Motor neuron (in vitro differentiated cells): ENCODE measurements at regions not wholly inside any gene's neighbourhood (a gene's known extent, or its start where the extent isn't known, plus 50 kb on each side); places are given as distances from the start of the nearest gene placed in this dataset.

Experiments used
- ATAC-seq, 8 experiments: fragments of 200-7000 bp; cut with Tn5 transposase; replicated peaks in 6 of 8; 2 replicates each; pipeline ENCODE4 v1.8.0; 2021; ENCODE audit warnings: mild to moderate bottlenecking in 8 of 8, moderate library complexity in 8 of 8
- H3K27ac ChIP-seq, 2 donors: fragments of 250-450 bp; sonication (Bioruptor Pico); 2 replicates each; pipeline ENCODE4 v1.9.0; 2021; ENCODE audit warnings: antibody characterized with exemption in 2 of 2, mild to moderate bottlenecking in 2 of 2, moderate library complexity in 1 of 2
- H3K4me1 ChIP-seq, 2 donors: fragments of 250-450 bp; sonication (Bioruptor Pico); replicated peaks in 1 of 2; 2 replicates each; pipeline ENCODE4 v1.6.1; 2021; ENCODE audit warnings: antibody characterized with exemption in 2 of 2, mild to moderate bottlenecking in 2 of 2, moderate library complexity in 1 of 2
- H3K4me3 ChIP-seq, 5 donors: fragments of 250-450 bp; sonication (Bioruptor Pico); 2 replicates each; pipeline ENCODE4 v1.9.0; 2021; ENCODE audit warnings: antibody characterized with exemption in 5 of 5, mild to moderate bottlenecking in 5 of 5, moderate library complexity in 4 of 5
- WGBS, 10 experiments: fragments of 450-650 bp; shearing (Covaris generic); methylation state at CpG; one replicate each; pipeline ENCODE4 v1.0.0; 2022; 5-methylcytosine and 5-hydroxymethylcytosine counted together
- in situ Hi-C, 9 experiments: fragments of 400-800 bp; cut with MboI; loops; one replicate each; pipeline ENCODE4 v1.15.0; 2021; ENCODE audit warnings: low sequenced_read_pairs in 9 of 9, low pct_unique_long_range_greater_than_20kb in 2 of 9; ENCODE audit not compliant: unreplicated experiment in 9 of 9

- Histone ChIP-seq H3K4me3 (no peak overlapping the region), H3K27ac (no peak overlapping the region), H3K4me1 (peaks cover 0 to 12% of the 10 kb centered on the region in 2 donors)
- in situ Hi-C loops: no loop called here
- 52 to 100% (median 88%) methylated on average over 1 to 3 of the region's 3 CpGs; no CpG with 5 or more reads in 6 of the 10 experiments for WGBS, 10 experiments
- peak in 2 of 8 experiments; percentile 41 to 77 for ATAC-seq
These were observed 364.7 kb downstream of the EFNA5 start for GRCh38 chr5:107306002-107306401.

- H3K27ac ChIP-seq: no peak overlapping the region
- ATAC-seq: no peak
- H3K4me3 ChIP-seq: no peak overlapping the region
- in situ Hi-C loops: no loop called here
- H3K4me1 ChIP-seq: peaks cover 0 to 13% of the 10 kb centered on the region in 2 donors
These were observed 366.1 kb downstream of the EFNA5 start for GRCh38 chr5:107304684-107305083.

- in situ Hi-C loops: no loop called here
- Histone ChIP-seq H3K4me3 (no peak overlapping the region), H3K4me1 (peaks cover 0 to 13% of the 10 kb centered on the region in 2 donors), H3K27ac (no peak overlapping the region)
- 82 to 100% (median 100%) methylated on average over 1 of the region's 1 CpG; no CpG with 5 or more reads in 4 of the 10 experiments for WGBS, 10 experiments
- ATAC-seq: no peak
These were observed 367.4 kb downstream of the EFNA5 start for GRCh38 chr5:107303171-107303968.

GRCh38 chr5:107302441-107302840 lies 368.3 kb downstream of the EFNA5 start:
- in situ Hi-C loops: no loop called here
- H3K27ac ChIP-seq: no peak overlapping the region
- H3K4me1 ChIP-seq: peaks cover 0 to 13% of the 10 kb centered on the region in 2 donors
- ATAC-seq: no peak
- WGBS, 10 experiments: 30 to 100% (median 90%) methylated on average over 2 to 3 of the region's 3 CpGs; no CpG with 5 or more reads in 6 of the 10 experiments
- no peak overlapping the region for H3K4me3 ChIP-seq

DNA sequence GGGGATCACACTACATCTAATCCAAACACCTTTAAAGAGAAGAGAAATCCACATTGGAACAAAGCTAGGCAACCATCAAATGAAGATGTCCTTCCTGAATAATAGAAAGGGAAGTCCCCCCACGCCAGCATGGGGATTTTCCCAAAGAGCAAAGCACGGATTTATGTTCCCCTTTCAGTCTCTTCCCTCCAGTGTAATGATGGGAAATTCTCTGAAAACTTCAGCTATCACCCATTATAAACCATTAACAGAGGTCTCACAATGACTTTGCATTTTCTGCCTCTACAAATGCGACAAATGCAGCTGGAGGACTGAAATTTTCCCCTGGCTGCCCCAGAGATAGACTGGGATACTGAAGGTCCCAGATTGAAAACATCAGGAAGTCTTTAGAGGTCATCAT lies 368.7 kb downstream of the EFNA5 start:
- peaks cover 0 to 13% of the 10 kb centered on the region in 2 donors for H3K4me1 ChIP-seq
- in situ Hi-C loops: no loop called here
- H3K4me3 ChIP-seq: no peak overlapping the region
- no peak for ATAC-seq
- no peak overlapping the region for H3K27ac ChIP-seq
- 29 to 93% (median 80%) methylated on average over 1 to 3 of the region's 3 CpGs; no CpG with 5 or more reads in 3 of the 10 experiments for whole genome bisulfite sequencing, 10 experiments

- no peak for ATAC-seq
- Histone ChIP-seq H3K4me3 (no peak overlapping the region), H3K27ac (no peak overlapping the region), H3K4me1 (peaks cover under 1 to 13% of the 10 kb centered on the region in 2 donors)
- in situ Hi-C loops: no loop called here
- WGBS, 10 experiments: 9 to 84% (median 60%) methylated on average over 2 to 5 of the region's 5 CpGs; no CpG with 5 or more reads in 2 of the 10 experiments
These were observed 369.9 kb downstream of the EFNA5 start for GRCh38 chr5:107300721-107301327.

DNA sequence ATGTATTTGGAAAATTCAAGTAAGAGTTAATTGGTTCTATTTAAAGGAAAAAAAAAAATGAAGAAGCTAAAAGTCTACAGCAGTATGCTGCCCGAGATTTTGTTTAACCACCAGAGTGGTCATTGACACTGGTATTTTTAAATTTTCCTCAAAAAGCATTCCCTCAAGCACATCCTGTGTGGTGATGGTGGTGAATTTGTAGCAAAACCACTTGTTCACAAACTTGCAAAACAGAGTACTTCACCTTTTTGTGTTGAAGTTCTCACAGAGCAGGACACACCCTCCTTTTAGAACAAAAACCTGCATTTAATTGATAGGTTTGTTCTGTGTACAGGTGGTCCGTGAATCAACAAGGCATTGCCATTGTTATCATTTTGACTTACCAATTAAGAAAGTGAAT lies 374.2 kb downstream of the EFNA5 start:
- no peak overlapping the region for H3K27ac ChIP-seq
- no peak overlapping the region for H3K4me3 ChIP-seq
- WGBS, 10 experiments: 50 to 100% (median 80%) methylated on average over 1 to 2 of the region's 2 CpGs; no CpG with 5 or more reads in 1 of the 10 experiments
- in situ Hi-C loops: no loop called here
- no peak for ATAC-seq
- H3K4me1 ChIP-seq: peaks cover 3 to 7% of the 10 kb centered on the region in 2 donors

- in situ Hi-C loops: no loop called here
- no peak overlapping the region for H3K4me3 ChIP-seq
- no peak overlapping the region for H3K27ac ChIP-seq
- ATAC-seq: no peak
- WGBS, 10 experiments: 17 to 100% (median 68%) methylated on average over 1 to 2 of the region's 2 CpGs; no CpG with 5 or more reads in 2 of the 10 experiments
- peaks cover under 1 to 3% of the 10 kb centered on the region in 2 donors for H3K4me1 ChIP-seq
These were observed 374.8 kb downstream of the EFNA5 start for GRCh38 chr5:107295914-107296313.

GRCh38 chr5:107294669-107295068 lies 376.1 kb downstream of the EFNA5 start:
- Histone ChIP-seq H3K4me3 (no peak overlapping the region), H3K27ac (no peak overlapping the region), H3K4me1 (peaks cover 0 to 3% of the 10 kb centered on the region in 2 donors)
- WGBS, 10 experiments: 54 to 100% (median 74%) methylated on average over 1 of the region's 1 CpG; no CpG with 5 or more reads in 4 of the 10 experiments
- in situ Hi-C loops: no loop called here
- ATAC-seq: no peak

DNA sequence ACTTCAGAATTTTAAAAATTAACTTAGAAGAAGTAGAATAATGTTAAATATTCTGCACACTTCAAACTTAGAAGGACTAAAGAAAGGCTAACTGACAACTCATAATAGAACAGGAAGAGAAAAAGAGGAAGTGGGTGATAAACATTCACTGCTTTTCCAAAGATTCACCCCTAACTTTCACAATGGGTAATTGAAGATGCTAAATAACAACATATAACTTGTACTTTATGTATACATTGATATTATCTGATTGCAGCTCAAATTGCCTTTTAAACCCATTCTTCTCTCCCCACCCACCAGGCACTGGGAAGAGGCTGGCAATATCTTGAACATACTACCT lies 376.6 kb downstream of the EFNA5 start:
- no peak overlapping the region for H3K4me3 ChIP-seq
- ATAC-seq: no peak
- in situ Hi-C loops: no loop called here

GRCh38 chr5:107293541-107294210 lies 377.1 kb downstream of the EFNA5 start:
- Histone ChIP-seq H3K4me3 (no peak overlapping the region), H3K4me1 (peaks cover 0 to 3% of the 10 kb centered on the region in 2 donors), H3K27ac (no peak overlapping the region)
- no peak for ATAC-seq
- in situ Hi-C loops: no loop called here
- 0 to 82% (median 67%) methylated on average over 1 to 8 of the region's 8 CpGs for WGBS, 10 experiments

More for the DNA sequence above, 376.6 kb downstream of the EFNA5 start:
- Histone ChIP-seq H3K27ac (no peak overlapping the region), H3K4me1 (peaks cover 0 to 3% of the 10 kb centered on the region in 2 donors)

DNA sequence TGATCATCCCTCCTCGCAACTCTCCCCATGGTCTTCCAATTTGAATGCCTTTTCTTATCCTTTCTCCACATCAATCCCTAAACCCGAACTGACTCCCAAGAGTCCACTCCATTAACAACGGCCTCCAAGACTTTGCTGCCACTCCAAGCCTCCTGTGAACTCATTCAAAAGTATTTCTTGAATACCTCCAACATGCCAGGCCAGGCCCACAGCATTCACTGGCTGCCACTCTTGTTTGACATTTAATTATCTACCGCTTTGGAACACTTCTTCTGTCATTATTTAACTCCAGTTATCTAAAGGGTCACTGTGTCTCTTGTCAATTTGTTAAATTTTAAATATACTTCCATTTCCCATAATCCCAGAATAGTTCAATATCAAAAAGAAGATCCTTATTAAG lies 378.9 kb downstream of the EFNA5 start:
- Histone ChIP-seq H3K4me1 (peaks cover 0 to 3% of the 10 kb centered on the region in 2 donors), H3K27ac (no peak overlapping the region), H3K4me3 (no peak overlapping the region)
- no peak for ATAC-seq
- in situ Hi-C loops: no loop called here
- 67 to 100% (median 91%) methylated on average over 1 to 4 of the region's 4 CpGs for WGBS, 10 experiments

GRCh38 chr5:107290780-107291398 lies 379.8 kb downstream of the EFNA5 start:
- 20 to 100% (median 80%) methylated on average over 1 to 6 of the region's 6 CpGs; no CpG with 5 or more reads in 1 of the 10 experiments for WGBS, 10 experiments
- ATAC-seq: no peak
- in situ Hi-C loops: no loop called here
- H3K4me3 ChIP-seq: no peak overlapping the region
- H3K27ac ChIP-seq: no peak overlapping the region
- peaks cover 0 to 3% of the 10 kb centered on the region in 2 donors for H3K4me1 ChIP-seq
